HG03460 (cell line): ENCODE measurements at regions not wholly inside any gene's neighbourhood (a gene's known extent, or its start where the extent isn't known, plus 50 kb on each side); places are given as distances from the start of the nearest gene placed in this dataset.
A peak's percentile ranks its signal among the peaks of the same experiment; 100 is the strongest.

Experiments
- ATAC-seq: cut with Tn5 transposase; IDR thresholded peaks from one replicate; pipeline ENCODE4 v1.9.1; 2021; ENCODE audit not compliant: unreplicated experiment

GRCh38 chr6:148652205-148652604 lies 94.6 kb upstream of the UST start:
- no peak for ATAC-seq

- no peak for ATAC-seq
Observed at GRCh38 chr6:148653138-148653776, 93.6 kb upstream of the UST start.

- ATAC-seq = no peak
Observed at GRCh38 chr6:148657048-148657447, 89.8 kb upstream of the UST start.

- no peak for ATAC-seq
Observed at GRCh38 chr6:148658681-148659430, 88.0 kb upstream of the UST start.

- ATAC-seq = no peak
Observed at GRCh38 chr6:148667395-148667794, 79.4 kb upstream of the UST start.

- ATAC-seq = no peak
Observed at GRCh38 chr6:148671085-148671484, 75.7 kb upstream of the UST start.

GRCh38 chr6:148671952-148672351 lies 74.9 kb upstream of the UST start:
- ATAC-seq = no peak

- ATAC-seq = no peak
Observed at GRCh38 chr6:148674306-148674705, 72.5 kb upstream of the UST start.

- peak; percentile 86 for ATAC-seq
Observed at GRCh38 chr6:148677594-148678476, 69.0 kb upstream of the UST start.

GRCh38 chr6:148678682-148679081 lies 68.1 kb upstream of the UST start:
- ATAC-seq = no peak

GRCh38 chr6:148681666-148682065 lies 65.2 kb upstream of the UST start:
- ATAC-seq = no peak

- no peak for ATAC-seq
Observed at GRCh38 chr6:148682252-148682651, 64.6 kb upstream of the UST start.

- no peak for ATAC-seq
Observed at GRCh38 chr6:148682990-148683389, 63.8 kb upstream of the UST start.

- ATAC-seq = no peak
Observed at GRCh38 chr6:148689168-148689567, 57.7 kb upstream of the UST start.

- ATAC-seq = peak; percentile 79
Observed at GRCh38 chr6:148693882-148694484, 52.8 kb upstream of the UST start.
